ENCODE measurements at regions not wholly inside any gene's neighbourhood (a gene's known extent, or its start where the extent isn't known, plus 50 kb on each side); places are given as distances from the start of the nearest gene placed in this dataset.
"Not testable (repeated sequence)": the region's sequence is repeated elsewhere in the genome, so short reads cannot be mapped to it uniquely, and the experiment has no call there.

- no peak for DNase-seq
These were observed 362.2 kb downstream of the LRATD1 start for GRCh38 chr2:14994721-14995120.

GRCh38 chr2:14996351-14997014 is 364.0 kb downstream of the LRATD1 start:
- DNase-seq = no peak

GRCh38 chr2:14998546-14998945 is 366.0 kb downstream of the LRATD1 start:
- DNase-seq = no peak

- DNase-seq = no peak
These were observed 366.7 kb downstream of the LRATD1 start for GRCh38 chr2:14999114-14999661.

- DNase-seq = not testable (repeated sequence)
These were observed 370.0 kb downstream of the LRATD1 start for GRCh38 chr2:15002519-15002918.

- no peak for DNase-seq
These were observed 374.1 kb downstream of the LRATD1 start for GRCh38 chr2:15006667-15007066.

- no peak for DNase-seq
These were observed 377.2 kb downstream of the LRATD1 start for GRCh38 chr2:15009681-15010080.

GRCh38 chr2:15010346-15010745 is 377.8 kb downstream of the LRATD1 start:
- no peak for DNase-seq

- no peak for DNase-seq
These were observed 386.3 kb downstream of the LRATD1 start for GRCh38 chr2:15018814-15019213.

- DNase-seq = no peak
These were observed 390.7 kb downstream of the LRATD1 start for GRCh38 chr2:15023221-15023620.

- no peak for DNase-seq
These were observed 395.9 kb downstream of the LRATD1 start for GRCh38 chr2:15028406-15028805.

GRCh38 chr2:15031745-15032240 is 399.3 kb downstream of the LRATD1 start:
- DNase-seq = no peak

GRCh38 chr2:15034246-15034645 is 401.7 kb downstream of the LRATD1 start:
- DNase-seq = no peak

GRCh38 chr2:15034860-15035259 is 402.3 kb downstream of the LRATD1 start:
- DNase-seq = no peak

- no peak for DNase-seq
These were observed 406.1 kb downstream of the LRATD1 start for GRCh38 chr2:15038366-15039364.

- no peak for DNase-seq
These were observed 408.0 kb downstream of the LRATD1 start for GRCh38 chr2:15040429-15041084.

- no peak for DNase-seq
These were observed 408.9 kb downstream of the LRATD1 start for GRCh38 chr2:15041429-15041837.

GRCh38 chr2:15042801-15043217 is 410.3 kb downstream of the LRATD1 start:
- DNase-seq = no peak

- no peak for DNase-seq
These were observed 411.0 kb downstream of the LRATD1 start for GRCh38 chr2:15043336-15044058.

GRCh38 chr2:15045054-15045453 is 412.5 kb downstream of the LRATD1 start:
- DNase-seq = no peak

- DNase-seq = no peak
These were observed 414.7 kb downstream of the LRATD1 start for GRCh38 chr2:15047184-15047583.

GRCh38 chr2:15048000-15048399 is 415.5 kb downstream of the LRATD1 start:
- DNase-seq = no peak
